Stimulated activated CD8-positive, alpha-beta memory T cell treated with anti-CD3 and anti-CD28 coated beads, Interleukin-4, amount 100 ng/mL, for 4 hours (primary cell): ENCODE measurements at regions not wholly inside any gene's neighbourhood (a gene's known extent, or its start where the extent isn't known, plus 50 kb on each side); places are given as distances from the start of the nearest gene placed in this dataset.

Experiments used
- DNase-seq, 2 donors: peaks; one replicate each; pipeline ENCODE4 v3.0.0-alpha.2; 2020; ENCODE audit warnings: low read depth in 2 of 2, low spot score in 1 of 2

DNA sequence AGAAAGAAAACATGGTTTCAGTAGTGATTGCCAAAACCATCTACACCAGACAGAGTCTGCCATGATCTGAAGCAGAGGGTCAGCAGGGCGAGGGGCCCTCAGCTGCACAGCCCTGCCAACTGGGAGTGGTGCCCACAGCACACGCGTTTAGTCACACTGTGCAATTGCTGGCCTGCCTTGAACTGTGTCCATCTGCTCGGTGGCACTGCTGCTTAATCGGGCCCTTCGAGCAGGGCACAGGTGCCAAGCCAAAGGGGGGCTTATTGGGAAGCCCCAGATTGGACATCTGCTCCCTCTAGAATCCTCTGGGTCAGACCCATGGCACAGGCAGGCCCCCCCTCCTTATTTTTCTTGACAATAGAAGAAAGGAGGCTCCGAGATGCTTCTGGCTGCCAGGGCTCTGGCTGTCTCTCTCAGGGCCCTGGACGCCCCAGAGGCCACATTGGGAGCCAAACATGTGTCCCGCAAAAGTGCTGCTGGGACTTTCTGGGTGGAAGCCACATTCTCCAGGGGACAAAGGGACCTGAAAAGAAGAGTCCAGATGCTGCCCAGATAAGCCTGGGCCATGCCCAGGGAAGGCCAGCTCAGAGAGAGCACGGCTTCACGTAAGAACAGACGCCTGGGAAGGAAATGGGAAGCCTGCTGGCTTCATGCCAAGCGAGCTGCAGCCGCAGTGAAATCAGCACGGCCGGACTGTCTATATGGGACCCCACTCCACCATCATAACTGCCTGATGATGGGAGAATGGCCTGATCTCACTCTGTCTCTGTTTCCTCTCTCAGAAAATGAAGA is 349.2 kb downstream of the GADD45G start:
- no peak for DNase-seq

DNA sequence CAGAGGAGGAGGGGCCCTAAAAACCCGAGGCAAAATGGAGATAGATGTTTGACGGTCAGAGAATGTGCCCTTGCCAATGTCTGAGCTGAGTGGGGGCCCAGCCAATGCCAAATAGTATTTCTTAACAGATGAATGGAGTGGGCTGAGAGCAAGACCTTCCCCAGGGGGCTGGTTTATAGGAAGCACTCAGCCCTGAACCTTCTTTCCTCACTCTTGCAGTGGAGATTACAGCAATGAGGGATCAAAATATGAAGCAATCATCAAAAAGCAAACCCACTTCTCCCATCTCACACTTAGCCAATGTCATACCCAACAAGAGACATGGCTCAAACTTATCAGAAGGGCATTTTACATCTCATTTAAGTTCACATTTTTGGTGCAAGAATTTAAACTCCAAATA is 350.3 kb downstream of the GADD45G start:
- no peak for DNase-seq

DNA sequence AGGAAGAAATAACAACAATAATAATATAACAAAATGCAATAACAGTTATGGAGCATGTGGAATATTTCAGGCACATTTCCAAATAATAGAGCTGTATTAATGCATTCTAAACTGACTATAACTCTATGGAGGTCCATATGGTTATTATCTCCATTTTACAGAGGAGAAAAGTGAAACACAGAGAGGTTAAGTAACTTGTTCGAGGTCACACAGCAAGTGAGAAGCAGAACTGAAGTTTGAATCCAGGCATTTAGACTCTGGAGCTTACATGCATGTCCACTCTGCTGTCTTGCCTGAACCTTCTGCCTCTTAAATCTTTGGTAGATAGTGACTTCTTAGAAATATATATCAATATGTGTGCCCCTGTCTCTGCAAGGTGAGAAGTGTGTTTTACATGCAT is 350.8 kb downstream of the GADD45G start:
- DNase-seq: no peak

DNA sequence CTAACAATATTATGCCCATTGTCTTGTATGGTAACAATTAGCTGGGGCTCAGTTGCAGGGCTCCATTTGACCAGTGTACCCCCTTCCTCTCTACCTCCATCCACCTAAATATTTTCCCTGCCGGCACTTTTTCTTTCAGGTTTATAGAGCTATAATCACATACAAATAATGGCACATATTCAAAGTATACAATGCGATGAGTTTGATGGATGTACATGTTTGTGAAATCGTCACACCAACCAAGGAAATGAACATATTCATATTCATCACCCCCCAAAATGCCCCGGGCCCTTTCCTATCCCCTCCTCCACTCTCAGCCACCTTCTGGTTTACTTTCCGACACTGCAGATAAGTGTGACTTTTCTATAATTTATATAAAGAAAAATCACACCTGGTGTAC is 351.5 kb downstream of the GADD45G start:
- DNase-seq: no peak

DNA sequence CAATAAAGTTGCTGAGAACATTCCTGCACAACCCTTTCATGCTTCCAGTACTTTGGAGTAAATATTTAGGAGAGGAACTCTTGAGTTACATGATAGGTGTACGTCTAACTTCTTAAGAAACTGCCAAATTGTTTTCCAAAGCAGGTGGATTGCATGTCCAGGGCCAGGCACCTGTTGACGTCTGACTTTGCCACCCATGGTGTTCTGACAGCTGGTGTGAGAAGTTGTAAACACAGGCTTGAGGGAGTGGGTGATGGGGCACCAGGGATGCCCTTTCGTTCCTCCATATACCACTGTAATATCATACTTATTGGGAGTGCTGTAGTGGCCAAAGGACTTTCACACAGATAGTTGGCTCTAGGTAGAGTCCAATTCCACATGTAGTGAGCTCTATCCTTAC is 352.1 kb downstream of the GADD45G start:
- DNase-seq: no peak

DNA sequence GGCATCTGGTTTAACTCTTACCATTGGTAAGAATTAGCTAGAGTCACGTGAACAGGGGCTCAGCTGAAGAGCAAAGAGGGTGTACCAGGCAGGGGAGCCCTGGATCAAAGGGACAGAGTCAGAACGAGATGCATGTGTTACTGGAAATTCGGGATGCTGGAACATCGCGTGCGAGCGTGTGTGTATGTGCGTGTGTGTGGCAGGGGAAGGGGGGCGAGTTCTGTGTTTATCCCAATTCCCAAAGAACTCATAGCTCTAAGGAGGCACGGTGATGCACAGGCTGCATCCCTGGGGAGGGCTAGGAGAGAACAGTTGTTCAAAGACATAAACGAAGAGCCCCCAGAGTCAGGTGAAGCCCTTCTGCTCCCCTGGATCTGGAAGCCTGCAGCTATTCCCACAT is 353.3 kb downstream of the GADD45G start:
- no peak for DNase-seq

DNA sequence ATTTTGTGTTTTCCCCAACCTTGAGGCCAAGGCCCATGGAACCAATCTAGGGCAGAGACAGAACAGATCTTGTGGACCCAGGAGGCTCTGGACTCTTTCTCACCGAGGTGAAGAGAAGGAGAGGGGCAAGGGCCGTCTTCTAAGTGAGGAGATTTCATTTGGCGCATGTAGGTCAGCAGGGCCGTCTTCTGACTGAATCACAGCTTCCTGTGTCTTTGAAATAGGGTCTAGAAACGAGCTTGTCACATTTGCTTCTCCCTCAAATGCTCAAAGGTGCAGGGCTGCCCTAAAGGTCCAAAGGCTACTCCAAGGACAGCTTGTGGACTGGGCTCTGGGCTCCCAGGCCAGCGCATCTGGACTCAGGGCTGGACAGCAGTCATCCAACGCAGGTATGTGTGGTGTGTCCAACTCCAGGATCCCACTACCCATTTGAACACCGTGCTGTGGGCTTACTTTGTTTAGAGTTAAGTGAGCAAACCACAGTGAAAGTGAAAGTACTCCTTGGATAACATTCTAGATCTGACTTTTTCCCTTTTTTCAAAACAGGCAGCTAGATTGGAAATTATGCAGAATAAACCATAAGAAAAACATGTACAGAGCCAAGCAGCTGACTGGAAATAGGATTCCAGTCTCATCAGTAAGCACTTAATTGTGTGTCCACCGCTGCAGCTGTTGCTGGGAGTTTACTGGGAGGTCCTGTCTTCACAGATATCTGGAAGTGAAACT is 357.0 kb downstream of the GADD45G start:
- no peak for DNase-seq

DNA sequence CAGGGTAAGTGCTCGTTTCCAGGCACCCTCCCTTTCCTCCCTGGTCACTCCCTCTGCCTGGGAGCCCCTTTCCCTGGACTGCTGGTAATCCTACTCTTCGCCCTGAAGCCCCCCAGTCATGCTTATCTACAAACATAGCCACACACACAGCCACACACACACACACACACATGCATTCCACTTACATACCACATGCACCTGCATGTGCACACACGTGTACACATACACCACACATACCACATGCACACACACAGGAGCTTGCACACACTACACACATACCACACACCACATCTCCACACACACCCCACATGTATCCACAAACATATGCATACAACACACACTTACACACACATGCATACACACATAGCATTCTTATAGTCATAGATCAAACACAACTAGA is 358.5 kb downstream of the GADD45G start:
- DNase-seq: no peak

DNA sequence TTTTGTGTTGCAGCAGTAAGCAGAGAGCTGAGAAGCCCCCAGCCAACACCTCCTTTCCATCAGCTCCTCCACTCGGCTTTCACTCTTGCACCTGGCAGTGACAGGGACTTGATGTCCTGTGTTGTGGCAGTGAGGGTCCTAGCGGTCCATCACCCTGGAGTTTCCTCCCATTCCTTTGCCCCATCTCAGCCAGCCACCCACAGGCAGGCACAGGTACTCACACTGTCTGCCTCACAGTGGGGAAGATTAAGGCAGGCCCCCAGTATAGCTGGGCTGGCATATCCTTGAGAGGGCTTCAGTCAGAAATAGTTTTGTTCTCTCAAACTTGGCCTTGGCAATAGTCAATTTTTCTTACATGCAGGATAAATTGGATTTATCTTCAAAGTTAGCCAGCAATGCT is 362.7 kb downstream of the GADD45G start:
- no peak for DNase-seq

DNA sequence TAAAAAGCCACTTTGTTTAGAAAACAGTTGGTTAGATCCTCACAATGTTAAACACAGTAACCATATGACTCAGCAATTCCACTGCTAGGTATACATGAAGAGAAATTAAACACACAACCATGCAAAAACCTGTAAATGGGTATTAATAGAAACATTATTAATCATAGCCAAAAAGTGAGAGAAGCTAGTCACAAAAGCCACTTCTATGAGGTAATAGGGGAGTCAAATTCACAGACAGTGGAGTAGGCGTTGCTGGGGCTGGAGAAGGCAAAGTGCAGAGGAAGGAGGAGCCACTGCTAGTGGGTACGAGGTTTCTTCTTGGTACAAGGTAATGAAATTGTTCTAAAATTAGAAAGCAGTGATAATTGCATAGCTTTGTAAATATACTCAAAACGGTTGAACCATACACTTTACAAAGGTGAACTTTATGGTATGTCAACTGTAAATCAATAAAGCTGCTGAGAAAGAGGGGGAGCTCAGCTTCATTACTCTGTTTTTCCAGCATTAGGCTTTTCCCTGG is 364.4 kb downstream of the GADD45G start:
- no peak for DNase-seq

DNA sequence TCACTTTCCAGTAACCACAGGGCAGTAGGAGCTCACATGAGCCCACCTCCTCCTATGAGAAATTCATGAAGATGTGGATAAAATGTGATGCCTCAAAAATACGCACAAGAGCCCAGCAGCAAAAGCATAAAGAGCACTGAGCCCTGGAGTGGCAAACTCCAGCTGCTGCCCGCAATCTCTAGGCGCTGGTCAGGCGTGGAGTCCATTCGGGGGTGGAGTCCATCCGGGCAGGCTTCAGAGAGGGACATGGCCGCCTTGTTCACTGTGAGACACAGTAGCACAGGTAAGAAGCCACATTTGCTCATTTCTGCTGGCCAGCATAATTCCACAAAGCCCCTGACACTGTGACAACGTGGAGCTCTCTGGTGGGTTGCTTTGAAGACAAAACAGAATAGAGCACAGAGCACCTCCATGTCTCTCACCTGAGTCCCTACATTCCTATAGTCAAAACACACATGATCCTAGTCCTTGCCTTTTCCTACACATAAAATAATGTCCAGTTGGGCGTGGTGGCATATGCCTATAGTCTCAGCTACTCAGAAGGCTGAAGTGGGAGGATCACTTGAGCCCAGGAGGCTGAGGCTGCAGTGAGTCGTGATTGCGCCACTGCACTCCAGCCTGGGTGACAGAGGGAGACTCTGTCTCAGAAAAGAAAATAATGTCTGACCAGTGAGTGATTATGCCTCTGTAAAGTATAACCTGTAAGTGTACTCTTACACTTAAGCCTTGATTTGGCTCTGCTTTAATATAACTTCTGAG is 365.2 kb downstream of the GADD45G start:
- DNase-seq: no peak

DNA sequence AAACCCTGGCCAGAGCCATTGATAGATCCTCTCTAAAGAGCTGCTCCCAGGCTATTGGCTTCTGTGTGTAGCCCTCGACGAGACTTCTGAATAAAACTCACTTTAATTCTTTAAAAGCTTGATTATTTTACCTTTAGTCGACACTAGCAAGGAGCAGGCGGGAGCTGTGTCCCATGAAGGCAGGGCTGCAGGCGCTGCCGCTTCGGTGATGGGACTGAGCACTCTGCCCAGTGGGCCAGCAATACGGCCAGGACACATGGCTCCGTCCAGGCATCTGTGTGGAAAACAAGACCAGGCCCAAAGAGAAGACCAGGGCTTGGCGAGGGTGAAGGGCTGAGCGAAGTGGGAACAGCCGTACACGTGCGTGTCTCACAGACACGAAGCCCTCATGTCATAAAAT is 365.9 kb downstream of the GADD45G start:
- no peak for DNase-seq

DNA sequence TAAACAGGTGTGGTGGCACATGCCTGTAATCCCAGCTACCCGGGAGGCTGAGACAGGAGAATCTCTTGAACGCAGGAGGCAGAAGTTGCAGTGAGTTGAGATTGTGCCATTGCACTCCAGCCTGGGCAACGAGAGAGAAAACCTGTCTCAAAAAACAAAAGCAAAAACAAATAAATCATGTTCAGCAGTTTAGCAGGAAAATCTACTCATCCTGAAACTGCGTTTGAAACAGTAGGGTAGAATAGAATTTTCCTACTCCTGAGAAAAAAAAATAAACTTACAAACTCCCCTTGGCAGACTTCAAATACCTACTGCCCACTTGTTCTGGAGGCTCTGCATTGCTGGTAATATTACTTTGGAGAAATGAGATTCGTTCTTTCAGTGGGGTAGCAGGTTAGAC is 367.7 kb downstream of the GADD45G start:
- no peak for DNase-seq

DNA sequence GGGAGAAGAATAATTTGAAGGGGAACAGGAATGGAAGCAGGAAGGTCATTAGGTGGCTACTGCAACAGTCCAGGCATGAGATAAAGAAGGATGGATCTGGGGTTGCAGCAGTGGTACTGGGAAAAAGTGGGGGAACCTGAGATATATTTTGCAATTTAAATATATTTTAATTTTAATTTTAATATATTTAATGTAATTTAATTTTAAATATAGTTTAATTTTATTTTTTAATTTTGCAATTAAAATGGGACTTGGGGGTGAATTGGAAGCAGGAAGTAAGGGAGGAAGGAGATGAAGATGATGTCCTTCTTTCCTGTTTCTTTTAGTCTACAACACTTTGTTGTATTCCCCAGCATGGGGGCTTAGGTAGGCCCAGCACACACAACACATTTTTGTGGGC is 369.8 kb downstream of the GADD45G start:
- no peak for DNase-seq

DNA sequence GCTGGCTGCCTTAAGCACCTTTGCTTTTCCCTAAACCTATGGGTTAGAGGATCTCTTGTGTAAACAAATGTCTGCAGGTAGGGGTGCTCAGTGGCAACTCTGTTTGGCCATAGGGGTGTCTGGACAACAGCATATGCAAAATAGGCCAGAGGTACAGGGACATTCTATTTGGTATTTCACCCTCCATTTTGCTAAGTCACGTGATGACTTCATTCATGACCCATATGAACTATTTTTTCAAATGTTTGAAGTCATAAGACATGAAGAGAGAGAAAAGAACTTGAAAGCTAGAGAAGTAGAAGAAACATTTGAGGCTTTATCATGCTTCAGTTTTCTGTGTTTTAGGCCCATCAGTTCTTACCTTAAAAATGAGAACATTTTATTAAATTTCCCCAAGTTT is 370.2 kb downstream of the GADD45G start:
- DNase-seq: no peak

DNA sequence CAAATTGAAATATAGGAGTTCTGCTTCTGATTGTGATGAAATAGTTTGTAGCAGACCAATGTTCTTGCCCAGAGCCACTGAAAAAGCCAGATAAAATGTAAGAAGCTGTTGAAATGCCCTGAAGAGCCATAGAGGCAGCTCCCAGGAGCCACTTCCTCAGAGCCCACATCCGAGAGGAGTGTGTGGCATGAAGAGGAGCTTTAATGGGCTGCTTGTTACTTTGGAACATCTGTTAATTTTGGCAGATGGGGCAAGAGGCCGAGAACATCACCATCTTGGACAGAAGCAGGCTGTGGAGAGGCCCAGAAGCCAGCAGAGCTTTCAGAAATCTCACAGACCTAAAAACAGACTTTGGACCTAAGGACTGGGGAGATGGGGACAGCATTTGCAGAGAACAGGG is 370.8 kb downstream of the GADD45G start:
- no peak for DNase-seq

DNA sequence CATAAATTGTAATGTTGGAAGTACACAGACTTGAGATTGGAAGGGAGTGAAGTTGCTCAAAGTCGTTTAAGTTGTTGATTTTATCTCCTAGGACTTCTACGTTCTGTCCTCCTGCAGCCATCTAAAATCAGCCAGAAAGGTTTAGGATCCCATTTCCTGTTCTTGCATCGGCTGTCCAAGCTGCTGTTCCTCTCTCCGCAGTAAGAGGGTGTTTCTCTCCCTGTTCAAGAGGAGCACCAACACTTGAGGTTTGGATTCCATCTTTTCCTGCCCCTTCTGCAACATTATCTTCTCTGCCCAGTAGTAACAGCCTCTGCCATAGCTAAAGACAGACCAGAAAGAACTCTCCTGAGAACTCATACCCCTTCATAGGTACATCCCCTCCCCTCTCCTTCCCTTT is 373.4 kb downstream of the GADD45G start:
- DNase-seq: no peak

DNA sequence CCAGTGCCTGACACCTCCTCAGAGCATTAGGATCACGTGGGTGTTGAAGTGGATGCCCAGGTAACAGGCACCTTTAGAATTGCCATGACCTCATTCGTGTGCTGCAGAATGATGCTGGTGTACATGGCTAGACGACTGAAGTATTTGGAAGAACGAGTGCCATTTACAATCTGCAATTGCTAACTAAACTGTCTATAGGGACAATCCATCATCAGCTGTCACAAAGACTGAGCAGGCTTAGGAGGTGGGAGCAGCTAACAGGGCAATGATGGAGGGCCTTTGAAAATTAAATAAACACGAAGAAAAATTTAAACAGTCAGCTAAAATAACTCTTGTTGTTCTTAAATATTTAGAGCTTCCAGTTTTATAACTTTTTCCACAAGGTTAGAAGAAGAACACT is 375.8 kb downstream of the GADD45G start:
- no peak for DNase-seq

DNA sequence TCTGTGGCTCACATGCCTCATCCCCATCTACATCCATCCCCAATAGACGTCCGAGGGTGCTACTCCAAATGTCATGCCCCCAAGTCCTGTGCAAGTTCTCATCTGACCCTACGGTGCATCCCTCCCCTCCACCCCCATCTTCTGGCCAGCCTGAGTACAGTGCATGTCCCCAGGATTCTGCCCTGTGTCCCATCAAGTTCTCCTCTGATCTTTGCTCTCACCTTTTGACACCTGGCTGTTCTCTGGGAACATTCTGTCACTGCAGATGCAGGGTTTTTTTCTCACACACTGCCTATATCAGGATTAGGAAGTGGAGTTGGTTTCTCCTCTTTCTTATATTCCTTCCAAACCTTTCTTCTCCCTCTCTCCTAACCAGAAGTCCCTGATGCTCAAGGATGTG is 377.2 kb downstream of the GADD45G start:
- DNase-seq: no peak

DNA sequence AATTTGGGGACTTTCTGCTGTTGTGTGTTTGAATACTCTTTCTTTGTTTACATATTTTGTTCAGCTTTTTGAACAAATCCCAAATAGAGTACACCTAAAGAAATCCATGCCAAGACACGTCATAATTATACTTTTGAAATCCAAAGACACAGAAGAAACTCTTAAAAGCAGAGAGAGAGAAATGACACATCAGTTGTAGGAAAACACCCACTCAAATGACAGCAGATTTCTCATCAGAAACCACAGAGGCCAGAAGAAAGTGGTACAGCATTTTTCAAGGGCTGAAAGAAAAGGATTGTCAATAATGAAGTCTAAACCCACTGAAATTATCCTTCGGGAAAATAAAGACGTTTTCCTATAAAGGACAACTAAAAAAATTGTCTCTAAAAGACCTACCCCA is 378.6 kb downstream of the GADD45G start:
- DNase-seq: no peak

DNA sequence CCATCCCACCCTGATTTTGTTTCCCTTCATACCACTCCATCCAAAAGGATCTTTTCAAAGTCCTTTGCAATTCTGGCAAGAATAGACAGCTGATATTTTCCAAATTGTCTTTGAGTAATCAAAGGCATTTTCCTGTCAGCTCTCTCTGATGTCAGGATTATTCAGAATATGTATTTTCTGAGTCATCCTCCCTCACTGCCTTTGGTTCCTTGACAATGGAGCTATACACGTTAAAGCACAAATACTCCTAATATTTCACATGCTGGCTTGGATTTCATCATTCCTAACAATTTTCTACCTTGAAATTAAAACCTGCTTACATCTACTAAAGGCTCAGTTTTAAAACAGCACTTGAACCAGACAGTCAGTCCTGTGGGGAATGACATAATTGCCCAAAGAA is 379.4 kb downstream of the GADD45G start:
- DNase-seq: no peak

DNA sequence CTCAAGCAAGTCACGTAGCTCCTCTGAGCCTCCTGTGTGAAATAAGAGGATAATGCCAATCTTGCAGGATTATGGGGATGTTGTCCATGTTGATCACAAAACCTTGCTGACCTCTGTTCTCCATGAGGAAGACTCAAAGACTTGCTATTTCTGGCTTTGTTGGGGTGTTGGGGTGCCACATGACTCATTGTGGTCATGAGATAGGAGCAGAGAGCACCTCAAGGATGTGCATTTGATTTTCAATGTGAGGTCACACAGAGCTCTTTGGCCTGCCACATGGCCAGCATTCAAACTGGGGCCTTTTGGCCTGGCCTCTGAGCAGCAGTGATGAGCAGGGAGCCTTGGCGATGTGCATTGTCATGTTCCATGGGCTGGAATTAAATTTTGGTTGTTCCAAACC is 380.3 kb downstream of the GADD45G start:
- no peak for DNase-seq
